Right atrium auricular region (tissue), 2 donors: ENCODE measurements at regions not wholly inside any gene's neighbourhood (a gene's known extent, or its start where the extent isn't known, plus 50 kb on each side); places are given as distances from the start of the nearest gene placed in this dataset.

Experiments used
- DNase-seq: peaks from one replicate; pipeline ENCODE4 v3.0.0-alpha.2; 2019; ENCODE audit warnings: low spot score
- H3K27ac ChIP-seq, 2 donors: fragments of 200-600 bp; sonication (generic); 1 replicate in 1 of 2; 2 replicates in 1 of 2; pipeline ENCODE4 v1.5.1; 2016 to 2019
- H3K27me3 ChIP-seq, 2 donors: fragments of 200-600 bp; sonication (generic); one replicate each; pipeline versions ENCODE4 v1.5.1 to v1.6.0; 2017 to 2019
- H3K36me3 ChIP-seq: fragments of 200-600 bp; sonication (generic); one replicate; pipeline ENCODE4 v1.5.1; 2016
- H3K4me1 ChIP-seq, 2 donors: fragments of 200-600 bp; sonication (generic); one replicate each; pipeline versions ENCODE4 v1.5.1 to v1.6.0; 2017 to 2019
- H3K4me3 ChIP-seq, 2 donors: fragments of 200-600 bp; sonication (generic); 1 replicate in 1 of 2; 2 replicates in 1 of 2; pipeline ENCODE4 v1.5.1; 2017 to 2019; ENCODE audit warnings: mild to moderate bottlenecking in 1 of 2, moderate library complexity in 1 of 2
- H3K9me3 ChIP-seq, 2 donors: fragments of 200-600 bp; sonication (generic); one replicate each; pipeline ENCODE4 v1.5.1; 2019
- CTCF ChIP-seq, 2 donors: fragments of 200-600 bp; sonication (generic); IDR thresholded peaks; one replicate each; pipeline ENCODE4 v1.5.1; 2019; ENCODE audit warnings: antibody characterized with exemption in 2 of 2

GRCh38 chr6:167523426-167523825 lies 198.5 kb downstream of the TTLL2 start:
- peaks cover 0 to 5% of the 10 kb centered on the region in 2 donors for H3K4me1 ChIP-seq
- no peak overlapping the region for H3K27ac ChIP-seq
- H3K9me3 ChIP-seq: no peaks in the 10 kb centered on the region
- no peak for TF ChIP-seq CTCF (IDR thresholded peaks at IDR 0.05)
- no peaks in the 10 kb centered on the region for H3K27me3 ChIP-seq
- no peak for DNase-seq
- no peak overlapping the region for H3K4me3 ChIP-seq
- no peaks in the 10 kb centered on the region for H3K36me3 ChIP-seq

- Histone ChIP-seq H3K27ac (peak overlapping the region in 1 of 2 donors; percentile 69), H3K36me3 (no peaks in the 10 kb centered on the region), H3K4me3 (no peak overlapping the region), H3K9me3 (no peaks in the 10 kb centered on the region), H3K27me3 (no peaks in the 10 kb centered on the region), H3K4me1 (peaks cover 0 to 5% of the 10 kb centered on the region in 2 donors)
- DNase-seq: no peak
- peak in 1 of 2 donors; percentile 28 for TF ChIP-seq CTCF (IDR thresholded peaks at IDR 0.05)
Observed at GRCh38 chr6:167524261-167525111, 199.6 kb downstream of the TTLL2 start.

DNA sequence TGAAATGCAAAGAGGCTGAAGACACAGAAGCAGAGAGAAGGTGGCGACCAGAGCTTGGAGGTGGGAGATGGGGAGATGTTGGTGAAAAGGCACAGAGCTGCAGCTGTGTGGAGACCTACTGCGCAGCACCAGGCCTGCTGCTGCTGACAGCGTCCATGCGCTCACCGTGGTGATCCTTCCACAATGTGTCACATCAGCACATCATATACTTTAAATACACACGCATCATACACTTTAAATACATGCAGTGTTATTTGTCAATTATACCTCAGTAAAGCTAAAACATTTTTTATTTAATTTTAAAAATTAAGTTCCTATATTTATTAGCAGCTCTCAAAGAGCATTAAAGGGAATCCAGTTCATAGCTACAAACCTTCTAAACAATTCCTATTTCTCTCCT lies 200.9 kb downstream of the TTLL2 start:
- no peak for TF ChIP-seq CTCF (IDR thresholded peaks at IDR 0.05)
- Histone ChIP-seq H3K9me3 (no peaks in the 10 kb centered on the region), H3K4me1 (peaks cover 0 to 5% of the 10 kb centered on the region in 2 donors), H3K27ac (no peak overlapping the region), H3K4me3 (no peak overlapping the region), H3K36me3 (no peaks in the 10 kb centered on the region), H3K27me3 (no peaks in the 10 kb centered on the region)
- no peak for DNase-seq

GRCh38 chr6:167526465-167527368 lies 201.8 kb downstream of the TTLL2 start:
- DNase-seq: no peak
- Histone ChIP-seq H3K36me3 (no peaks in the 10 kb centered on the region), H3K9me3 (no peaks in the 10 kb centered on the region), H3K27ac (no peak overlapping the region), H3K4me1 (peaks cover 0 to 5% of the 10 kb centered on the region in 2 donors), H3K4me3 (no peak overlapping the region), H3K27me3 (no peaks in the 10 kb centered on the region)
- no peak for TF ChIP-seq CTCF (IDR thresholded peaks at IDR 0.05)

DNA sequence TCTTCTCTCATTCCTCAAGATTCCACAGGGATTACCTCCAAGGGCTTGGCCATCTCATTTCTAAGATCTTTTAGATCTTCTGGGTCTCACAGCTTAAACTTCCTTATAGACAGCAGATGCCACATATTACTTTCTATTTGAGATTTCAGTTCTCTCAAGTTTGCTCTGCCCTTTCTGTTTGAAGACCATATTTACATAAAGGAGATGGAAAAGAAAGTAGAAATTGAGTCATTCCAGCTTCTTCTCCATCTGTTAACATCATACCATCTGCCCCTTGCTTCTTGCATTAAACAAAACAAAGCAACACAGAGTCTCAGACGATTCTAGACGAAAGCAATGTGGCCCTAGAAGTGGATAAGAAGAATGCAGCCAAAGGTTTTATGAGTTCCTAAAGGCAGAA lies 203.4 kb downstream of the TTLL2 start:
- Histone ChIP-seq H3K27ac (no peak overlapping the region), H3K36me3 (no peaks in the 10 kb centered on the region), H3K4me3 (no peak overlapping the region), H3K4me1 (peaks cover 0 to 5% of the 10 kb centered on the region in 2 donors), H3K27me3 (no peaks in the 10 kb centered on the region), H3K9me3 (no peaks in the 10 kb centered on the region)
- no peak for DNase-seq
- TF ChIP-seq CTCF (IDR thresholded peaks at IDR 0.05): no peak
